ENCODE measurements at regions not wholly inside any gene's neighbourhood (a gene's known extent, or its start where the extent isn't known, plus 50 kb on each side); places are given as distances from the start of the nearest gene placed in this dataset.
"Not testable (repeated sequence)": the region's sequence is repeated elsewhere in the genome, so short reads cannot be mapped to it uniquely, and the experiment has no call there.

DNA sequence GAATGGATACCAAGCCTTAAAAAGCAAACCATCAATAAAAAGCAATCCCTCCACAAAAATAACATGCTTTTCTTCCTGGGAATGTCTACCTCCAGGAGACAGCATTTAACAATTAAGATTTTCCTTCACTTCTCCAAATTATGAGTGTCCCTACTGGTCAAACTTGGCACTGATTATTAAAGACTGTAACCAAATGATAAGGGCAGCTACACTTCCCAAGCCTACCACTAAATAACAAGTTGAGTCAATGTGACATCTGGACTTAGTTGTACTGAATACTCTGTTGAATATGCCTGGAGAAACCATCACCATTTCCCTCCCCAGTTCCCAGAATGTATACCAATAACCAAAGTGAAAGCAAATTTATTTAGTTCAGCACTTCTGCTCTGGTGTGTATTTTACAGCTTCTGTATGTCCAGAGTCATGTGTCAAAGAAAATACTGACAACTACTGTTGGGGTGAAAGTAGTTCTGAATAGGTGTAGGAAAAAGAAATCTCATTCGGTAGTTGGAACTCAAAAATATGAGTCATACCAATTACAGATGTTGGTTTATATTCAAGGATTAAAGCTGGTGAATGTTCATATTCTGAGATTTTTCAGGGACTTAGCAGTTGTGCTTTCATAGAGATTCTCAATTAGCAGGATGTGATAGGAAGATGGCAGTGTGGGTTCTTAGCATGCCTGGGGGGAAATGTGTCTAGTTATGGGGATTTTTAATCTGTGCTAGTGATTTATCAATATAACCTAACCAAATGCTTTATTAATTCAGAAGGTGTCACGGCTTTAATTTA, 1291.6 kb upstream of the GYPC start:
- no peak for DNase-seq (ENCODE audit: low spot score)

DNA sequence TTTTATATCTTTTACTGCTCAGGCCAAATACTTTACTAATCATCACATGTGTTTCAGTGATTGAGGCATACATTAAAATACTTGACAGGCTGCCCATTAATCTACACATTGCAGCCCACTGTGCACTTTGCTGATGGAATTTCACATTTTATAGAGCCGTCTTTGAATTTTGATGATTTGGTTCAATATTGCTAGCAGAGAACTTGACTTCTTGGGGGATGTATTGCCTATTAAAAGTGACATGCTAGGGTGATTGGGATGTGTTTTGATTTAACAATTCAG, 1291.0 kb upstream of the GYPC start:
- DNase-seq (ENCODE audit: low spot score): no peak

DNA sequence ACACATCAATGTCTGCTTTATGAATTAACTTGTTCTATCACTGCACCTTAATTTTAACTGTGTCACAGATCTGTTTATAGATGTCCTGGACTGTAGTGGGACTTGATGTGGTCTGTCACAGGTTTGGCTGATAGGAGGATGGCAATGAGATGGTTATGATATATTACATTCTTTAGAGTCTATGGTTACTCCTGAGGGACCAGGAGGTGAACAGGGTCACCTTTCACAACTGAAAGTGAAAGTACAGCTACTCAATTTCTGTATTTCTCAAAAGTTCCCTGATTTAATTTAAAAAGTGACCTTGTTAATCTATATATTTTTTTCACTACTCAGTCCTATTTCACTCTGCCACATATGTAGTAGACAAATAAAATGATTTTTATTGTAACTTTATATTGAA, 1284.1 kb upstream of the GYPC start:
- DNase-seq (ENCODE audit: low spot score): no peak

DNA sequence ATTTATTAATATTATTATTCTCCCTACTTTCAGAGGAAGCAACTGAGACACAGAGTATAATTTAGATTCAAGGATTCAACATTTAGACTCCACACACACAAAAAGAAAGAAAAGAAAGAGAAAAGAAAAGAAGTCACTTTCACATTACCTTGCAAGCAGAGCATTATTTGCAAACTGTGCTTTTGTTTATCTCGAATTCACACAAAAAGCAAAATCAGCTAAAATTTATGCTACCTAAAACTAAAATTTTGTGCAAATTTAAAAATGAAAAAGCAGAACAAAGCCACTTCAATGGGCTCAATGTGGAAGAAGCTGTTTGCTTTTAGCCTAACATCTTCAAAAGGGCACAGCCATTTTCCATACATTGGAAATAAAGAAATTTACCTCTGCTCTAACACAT, 1282.7 kb upstream of the GYPC start:
- no peak for DNase-seq (ENCODE audit: low spot score)

DNA sequence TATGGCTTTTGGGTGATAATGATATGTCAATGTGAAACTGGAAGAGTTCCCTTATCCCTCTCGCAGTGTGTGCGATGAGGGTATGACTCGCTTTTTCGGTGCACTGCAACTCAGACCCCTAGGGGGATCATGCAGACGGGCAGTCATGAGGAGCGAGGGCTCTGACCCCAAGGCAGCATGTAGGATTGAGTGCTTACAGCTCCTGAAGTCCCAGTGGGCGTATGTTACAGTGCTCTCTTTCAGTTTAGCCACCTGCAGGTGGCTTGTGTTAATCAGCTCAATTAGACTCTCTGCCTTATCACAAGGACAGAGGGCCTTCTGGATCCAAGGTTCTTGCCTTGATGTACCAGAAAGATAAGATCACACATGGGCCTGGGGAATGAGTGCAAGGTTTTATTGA, 1269.9 kb upstream of the GYPC start:
- peak; percentile 16 for DNase-seq (ENCODE audit: low spot score)

DNA sequence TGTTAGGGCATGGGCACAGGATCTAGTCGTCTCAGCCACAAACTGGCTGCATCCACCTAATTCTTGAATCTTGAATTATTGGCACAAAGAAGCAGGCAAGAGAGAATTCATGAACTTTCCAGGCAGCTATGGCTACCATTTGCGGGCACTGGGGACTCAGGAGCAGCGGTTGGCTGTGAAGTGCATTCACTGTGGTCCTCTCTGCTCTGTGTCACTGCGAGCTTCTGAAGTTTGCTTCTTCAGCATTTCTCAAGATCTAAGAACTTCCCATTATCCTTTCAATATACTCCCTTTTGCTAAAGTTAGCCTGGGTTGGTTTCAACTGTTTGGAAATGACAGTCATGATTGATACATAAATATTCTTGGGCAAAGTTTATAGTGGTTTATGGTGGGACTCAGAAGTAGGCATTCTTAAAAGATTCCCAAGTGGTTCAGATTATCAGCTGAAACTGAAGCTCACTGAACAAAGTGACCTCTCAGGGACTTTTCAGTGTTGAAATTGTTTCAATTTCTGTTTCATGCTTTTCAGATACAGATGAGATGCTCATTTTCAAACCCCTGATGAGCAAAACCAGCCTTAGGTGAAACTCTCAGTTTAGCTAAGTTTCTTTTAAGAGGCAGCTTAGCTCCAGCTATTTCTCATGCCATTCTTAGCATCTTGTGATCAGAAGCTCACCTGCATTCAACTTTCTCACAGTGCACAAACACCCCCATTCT, 1258.3 kb upstream of the GYPC start:
- DNase-seq (ENCODE audit: low spot score): no peak

DNA sequence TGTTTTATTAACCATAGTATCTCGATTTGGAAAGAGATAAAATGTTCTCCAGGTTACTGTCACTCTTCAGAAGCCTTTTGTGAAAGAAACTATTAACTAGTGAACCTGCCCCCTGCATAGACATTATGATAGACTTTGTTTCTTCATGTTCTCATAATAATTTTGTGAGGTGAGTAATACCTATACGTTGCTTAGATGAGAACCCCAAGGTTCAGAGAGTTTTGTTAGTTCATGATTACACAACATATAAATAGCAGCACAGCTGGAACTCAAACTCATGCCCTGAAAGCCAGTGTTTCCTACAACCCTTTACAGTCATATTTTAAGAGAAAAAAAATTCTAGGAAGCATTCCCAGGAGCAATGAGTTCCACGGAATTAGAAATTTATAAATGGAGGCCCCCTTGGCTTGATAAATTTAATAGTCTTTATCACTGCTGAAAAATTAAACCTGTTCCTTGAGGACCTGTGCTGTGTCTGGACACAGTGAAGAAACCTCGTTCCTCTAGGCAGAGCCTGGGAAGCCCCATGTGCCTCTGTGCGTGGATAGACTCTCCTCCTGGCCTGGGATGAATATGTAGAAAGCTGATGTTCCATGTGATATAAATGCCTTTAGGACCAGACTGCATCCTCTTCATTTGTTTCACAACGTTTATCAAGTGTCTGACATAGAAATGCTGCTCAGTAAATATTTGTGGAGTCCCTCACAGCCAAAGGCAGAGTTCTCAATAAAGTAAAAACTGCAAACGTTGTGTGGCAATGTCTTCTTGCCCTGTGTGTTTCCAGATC, 1257.0 kb upstream of the GYPC start:
- no peak for DNase-seq (ENCODE audit: low spot score)

DNA sequence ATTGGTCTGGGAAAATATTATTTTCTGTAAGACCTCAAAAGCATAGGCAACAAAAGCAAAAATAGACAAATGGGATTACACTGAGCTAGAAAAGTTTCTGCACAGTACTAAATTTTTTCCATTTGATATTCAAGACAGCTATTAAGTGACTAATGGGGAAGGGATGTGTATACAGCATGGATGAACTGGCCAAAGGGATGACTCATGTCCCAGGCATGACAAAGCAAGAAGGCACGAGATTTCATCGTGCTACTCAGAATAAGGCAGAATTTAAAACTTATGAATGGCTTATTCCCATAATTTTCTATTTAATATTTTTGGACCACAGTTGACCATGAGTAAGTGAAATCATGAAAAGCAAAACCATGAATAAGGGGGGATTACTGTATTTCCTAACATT, 1250.1 kb upstream of the GYPC start:
- no peak for DNase-seq (ENCODE audit: low spot score)

DNA sequence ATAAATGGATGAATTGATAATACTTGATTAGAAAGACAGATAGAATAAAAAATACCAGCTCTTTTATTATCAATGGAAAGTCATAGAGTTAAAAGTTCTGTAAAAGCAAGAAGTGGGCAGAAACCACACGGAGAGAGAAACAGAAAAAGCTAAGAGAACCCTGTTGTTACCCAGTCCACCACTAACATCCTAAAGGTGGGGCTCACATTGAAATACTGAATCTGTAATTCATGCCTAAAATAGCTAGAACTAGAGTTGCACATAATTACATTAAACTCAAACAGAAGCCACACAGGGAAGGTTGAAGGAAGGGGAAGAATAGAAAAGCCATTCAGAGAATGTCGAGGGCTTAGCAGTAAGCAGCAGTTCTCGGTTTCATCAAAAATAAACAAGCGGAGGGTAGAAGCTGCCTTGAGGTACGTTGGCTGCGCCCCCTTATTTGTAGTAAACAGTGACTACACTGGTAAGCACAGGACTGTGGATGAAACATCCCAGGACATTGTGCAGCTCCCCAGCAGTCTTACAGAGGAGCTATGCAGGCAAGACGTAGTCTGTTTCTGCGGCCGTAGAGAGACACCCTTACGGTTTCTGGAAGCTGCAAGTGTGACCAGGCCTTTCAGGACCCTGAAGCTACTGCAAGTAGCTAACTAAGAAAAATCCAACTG, 1247.0 kb upstream of the GYPC start:
- DNase-seq (ENCODE audit: low spot score): no peak

DNA sequence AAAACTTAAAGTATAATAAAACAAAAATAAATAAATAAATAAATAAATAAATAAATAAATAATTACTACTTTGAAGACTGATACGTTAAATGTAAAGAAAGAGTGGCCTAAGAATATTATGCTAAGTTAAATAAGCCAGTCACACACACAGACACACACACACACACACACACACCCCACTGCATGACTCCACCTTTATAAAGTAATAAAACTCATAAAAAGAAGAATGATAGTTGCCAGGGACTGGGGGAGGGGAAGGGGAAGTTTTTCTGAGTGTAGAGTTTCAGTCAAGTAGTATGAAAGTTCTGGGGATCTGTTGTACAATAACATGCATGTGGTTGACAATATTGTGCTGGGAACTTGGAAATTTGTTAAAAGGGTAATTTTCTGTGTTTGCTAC, 1237.5 kb upstream of the GYPC start:
- DNase-seq (ENCODE audit: low spot score): no peak

DNA sequence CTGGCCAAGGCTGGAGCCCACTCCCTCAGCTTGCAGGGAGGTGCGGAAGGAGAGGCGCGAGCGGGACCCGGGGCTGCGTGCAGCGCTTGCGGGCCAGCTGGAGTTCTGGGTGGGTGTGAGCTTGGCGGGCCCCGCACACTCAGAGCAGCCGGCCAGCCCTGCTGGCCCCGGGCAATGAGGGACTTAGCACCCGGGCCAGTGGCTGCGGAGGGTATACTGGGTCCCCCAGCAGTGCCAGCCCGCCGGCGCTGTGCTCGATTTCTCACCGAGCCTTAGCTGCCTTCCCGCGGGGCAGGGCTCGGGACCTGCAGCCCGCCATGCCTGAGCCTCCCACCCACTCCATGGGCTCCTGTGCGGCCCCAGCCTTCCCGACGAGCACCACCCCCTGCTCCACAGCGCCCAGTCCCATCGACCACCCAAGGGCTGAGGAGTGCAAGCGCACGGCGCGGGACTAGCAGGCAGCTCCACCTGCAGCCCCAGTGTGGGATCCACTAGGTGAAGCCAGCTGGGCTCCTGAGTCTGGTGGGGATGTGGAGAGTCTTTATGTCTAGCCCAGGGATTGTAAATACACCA, 1233.7 kb upstream of the GYPC start:
- DNase-seq (ENCODE audit: low spot score): not testable (repeated sequence)

DNA sequence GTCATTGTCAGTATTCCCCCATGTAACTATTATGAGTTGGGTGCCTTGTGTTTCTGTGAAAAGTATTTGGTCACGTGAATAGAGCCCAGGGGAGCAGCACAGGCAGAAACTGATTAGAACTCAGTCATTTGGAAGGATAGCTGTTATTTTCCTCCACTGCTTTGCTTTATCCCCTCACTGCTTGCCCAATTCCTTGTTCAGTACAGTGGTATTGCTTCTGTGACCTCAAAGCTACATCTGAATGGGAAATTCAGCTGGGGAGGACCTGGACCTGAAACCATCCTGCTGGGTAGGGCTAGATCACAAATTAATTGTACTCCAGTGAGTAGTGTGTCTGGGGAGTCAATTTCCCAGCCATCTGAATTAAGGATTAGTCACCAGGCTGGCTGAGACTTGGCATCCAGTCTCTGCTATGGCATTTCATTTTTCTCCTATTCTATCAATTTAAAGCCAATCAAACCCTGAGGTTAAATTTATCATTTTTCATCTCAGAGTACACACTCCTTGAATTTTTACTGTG, 1231.6 kb upstream of the GYPC start:
- DNase-seq (ENCODE audit: low spot score): no peak

DNA sequence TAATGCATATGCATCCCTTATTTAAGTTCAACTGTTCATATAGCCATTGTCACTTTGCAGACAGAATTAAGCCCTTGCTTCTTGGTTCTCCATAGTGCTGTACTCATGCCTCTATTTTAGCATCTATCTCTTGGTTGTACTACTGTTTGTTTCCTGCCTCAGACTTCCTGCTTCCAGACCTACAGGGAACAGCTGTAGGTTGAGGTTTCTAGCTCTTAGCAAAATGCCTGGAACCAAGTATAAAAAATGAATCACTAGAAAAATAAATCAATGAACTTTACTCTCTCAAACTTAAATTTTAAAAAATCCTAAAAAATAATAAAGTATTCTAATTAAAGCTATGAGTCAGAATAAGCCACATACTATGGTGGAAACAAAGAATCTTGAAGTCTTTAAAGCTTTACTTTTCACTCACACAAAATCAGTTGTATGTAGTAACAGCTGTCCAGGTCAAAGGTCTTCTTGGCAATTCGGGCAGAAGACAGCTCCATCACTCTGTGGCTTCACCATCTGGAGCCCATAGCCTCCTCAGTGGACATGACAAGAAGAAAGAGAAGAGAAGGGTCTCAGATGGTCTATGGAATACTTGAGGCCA, 1228.1 kb upstream of the GYPC start:
- no peak for DNase-seq (ENCODE audit: low spot score)

DNA sequence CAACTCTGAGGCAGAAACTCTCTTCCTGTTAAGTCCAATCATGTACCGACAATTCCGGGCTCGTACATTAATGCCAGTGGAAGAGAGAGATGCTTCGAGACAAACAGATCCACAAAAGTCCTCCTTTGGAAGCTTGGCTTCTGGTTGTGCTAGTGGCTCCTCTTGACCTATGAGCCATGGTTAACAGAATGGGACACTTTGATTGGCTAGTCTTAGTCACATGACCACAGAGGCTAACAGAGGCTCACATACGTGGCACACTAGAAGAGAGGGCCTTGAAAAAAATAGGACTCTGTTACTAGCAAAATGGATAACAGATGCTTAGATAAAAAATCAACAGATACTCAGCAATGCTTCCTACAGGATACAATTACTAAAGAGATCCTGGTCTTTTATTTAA, 1211.9 kb upstream of the GYPC start:
- no peak for DNase-seq (ENCODE audit: low spot score)

DNA sequence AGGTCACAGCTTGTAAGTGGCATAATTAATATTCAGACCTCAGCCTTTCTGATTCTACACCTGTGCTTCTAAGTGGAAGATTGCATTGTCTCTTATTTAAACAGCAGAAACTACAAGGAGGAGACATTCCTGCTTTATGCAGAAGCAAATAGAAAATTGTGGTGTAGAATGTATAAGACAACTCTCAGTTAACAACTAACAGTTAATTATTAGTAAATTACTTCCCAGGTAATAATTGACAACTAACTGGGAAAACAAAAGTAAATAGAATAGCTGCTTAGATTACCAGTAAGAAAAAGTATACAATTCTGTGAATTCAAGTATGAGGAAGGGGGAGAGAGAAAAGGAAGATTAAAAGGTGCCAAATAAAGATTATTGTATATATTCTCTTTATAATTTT, 1210.5 kb upstream of the GYPC start:
- no peak for DNase-seq (ENCODE audit: low spot score)

DNA sequence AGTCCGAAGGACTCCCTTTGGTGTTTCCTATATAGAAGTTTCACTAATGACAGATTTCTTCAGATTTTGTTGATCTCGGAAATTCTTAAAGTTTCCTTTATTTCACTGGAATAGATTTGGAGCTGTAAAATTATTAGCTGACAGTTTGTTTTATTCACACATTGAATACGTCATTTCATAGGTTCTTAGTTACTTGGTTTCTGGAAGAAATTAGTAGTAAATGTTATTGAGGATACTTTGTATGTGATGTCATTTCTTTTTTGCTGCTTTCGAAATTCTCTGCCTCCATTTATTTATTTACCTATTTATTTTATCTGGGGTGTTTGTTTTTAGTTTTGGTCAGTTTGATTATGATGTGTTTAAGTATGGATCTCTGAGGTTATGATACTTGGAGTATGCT, 1205.9 kb upstream of the GYPC start:
- no peak for DNase-seq (ENCODE audit: low spot score)

DNA sequence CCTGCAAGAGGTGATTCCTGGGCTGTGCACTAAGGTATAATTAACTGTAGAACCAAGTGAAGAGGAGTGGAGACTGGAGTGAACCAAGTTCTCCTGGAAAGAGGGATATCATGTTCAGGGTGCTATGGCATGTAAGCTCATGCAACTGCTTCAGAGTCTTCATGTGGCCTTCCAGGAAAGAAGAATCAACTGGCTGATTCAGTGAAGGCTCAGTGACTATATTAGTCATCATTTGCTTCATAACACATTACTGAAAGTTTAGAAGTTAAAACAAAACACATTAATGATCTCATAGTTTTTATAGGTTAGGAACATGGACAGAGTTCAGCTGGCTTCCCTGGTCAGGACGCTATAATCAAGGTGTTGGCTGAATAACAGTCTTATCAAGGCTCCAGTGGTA, 1200.8 kb upstream of the GYPC start:
- no peak for DNase-seq (ENCODE audit: low spot score)

DNA sequence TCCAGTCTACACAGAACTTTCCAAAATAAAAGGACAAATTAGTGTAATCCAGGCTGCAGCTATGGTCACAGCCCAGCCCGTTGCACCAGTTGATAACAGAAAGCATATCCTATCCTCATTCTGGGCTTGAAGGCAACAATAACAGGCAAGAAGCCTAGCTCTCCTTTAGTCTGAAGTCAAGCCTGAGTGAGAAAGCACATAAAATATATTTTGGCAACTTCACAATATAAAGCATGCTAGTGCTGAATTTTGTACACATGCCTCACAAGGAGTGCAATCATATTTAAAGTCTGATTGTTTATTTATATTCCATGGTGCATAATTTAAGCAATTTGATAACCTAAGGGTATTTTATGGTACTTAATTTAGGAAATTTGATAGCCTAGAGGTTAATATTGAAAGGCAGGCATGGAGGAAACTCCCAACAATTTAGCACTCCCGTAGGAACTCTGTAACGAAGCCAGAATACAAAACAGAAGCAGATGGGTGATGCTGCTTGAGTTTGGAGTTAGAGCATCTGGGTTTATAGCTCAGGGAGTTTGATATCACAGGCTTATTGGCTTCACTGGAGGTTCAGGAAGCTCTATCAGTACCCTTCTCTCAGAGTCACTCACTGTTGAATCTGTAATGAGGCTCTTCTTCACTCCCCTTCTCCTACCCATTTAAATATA, 1199.1 kb upstream of the GYPC start:
- DNase-seq (ENCODE audit: low spot score): no peak

DNA sequence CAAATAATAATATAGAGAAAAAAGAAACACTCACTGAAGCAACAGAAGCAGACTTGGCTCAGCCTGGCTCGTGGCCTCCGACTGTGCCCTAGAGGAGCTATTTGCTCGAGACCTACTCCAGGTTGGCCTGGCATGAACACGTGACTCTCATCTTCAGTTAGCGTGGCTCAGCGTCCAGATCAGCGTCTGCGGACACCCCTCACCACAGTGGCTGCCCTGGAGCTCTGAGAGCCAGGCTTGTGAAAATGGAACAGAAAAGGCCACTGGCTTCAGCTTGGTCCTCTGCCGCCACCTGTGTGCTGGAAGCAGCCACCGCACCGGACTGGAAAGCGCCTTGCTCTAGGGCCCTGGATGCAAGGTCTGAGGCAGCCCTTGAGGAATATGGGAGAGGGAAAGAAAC, 1184.0 kb upstream of the GYPC start:
- peak; percentile 69 for DNase-seq (ENCODE audit: low spot score)

DNA sequence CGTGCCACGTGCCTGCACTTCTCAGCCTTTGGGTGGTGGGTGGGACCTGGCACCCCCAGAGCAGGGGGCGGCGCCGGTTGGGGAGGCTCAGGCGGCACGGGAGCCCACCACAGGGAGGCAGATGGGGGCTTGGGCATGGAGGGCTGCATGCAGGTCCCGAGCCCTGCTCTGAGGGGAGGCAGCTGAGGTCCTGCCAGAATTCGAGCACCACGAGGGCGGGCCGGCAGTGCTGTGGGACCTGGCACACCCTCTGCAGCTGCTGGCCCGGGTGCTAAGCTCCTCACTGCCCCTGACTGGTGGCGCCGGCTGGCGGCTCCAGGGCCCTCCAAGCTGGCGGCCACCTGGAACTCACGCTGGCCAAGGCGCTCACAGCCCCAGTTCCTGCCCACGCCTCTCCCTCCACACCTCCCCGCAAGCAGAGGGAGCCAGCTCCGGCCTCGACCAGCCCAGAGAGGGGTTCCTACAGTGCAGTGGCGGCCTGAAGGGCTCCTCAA, 1176.8 kb upstream of the GYPC start:
- DNase-seq (ENCODE audit: low spot score): no peak

DNA sequence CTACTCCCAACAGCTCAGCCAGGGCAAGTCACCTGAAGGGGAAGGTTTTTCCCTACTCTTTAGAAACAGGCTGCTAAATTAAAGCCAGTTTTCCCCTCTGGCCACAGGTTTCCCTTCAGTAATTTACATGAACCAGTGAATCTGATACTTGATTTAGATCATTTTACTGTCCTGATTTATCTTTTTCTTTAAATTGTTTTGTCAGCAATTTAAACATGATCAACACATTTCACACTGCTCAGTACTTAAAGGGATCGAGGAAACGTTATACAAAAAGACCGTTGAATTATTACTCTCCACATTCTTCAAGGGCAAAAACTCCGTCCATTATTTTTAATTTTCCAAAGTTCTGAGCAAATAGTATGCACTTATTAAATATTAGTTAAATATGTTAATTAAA, 1165.7 kb upstream of the GYPC start:
- no peak for DNase-seq (ENCODE audit: low spot score)
